Natural killer cell (primary cell): ENCODE measurements at regions not wholly inside any gene's neighbourhood (a gene's known extent, or its start where the extent isn't known, plus 50 kb on each side); places are given as distances from the start of the nearest gene placed in this dataset.
"Not testable (repeated sequence)": the region's sequence is repeated elsewhere in the genome, so short reads cannot be mapped to it uniquely, and the experiment has no call there.

ENCODE experiments used
- ATAC-seq, 3 donors: fragments of 150-1000 bp in 2 of 3; fragments of 200-7000 bp in 1 of 3; cut with Tn5 transposase; 1 replicate in 1 of 3; 2 replicates in 2 of 3; pipeline ENCODE4 v1.10.0; 2021; ENCODE audit warnings: mild to moderate bottlenecking in 2 of 3, moderate library complexity in 2 of 3
- DNase-seq, 2 donors: peaks; one replicate each; pipeline versions ENCODE4 v3.0.0 to v3.0.0-alpha.2; 2013 to 2021; ENCODE audit warnings: mixed read lengths in 1 of 2
- H3K27ac ChIP-seq: one replicate; pipeline ENCODE4 v1.5.1; 2013; ENCODE audit warnings: mild to moderate bottlenecking, low read length
- H3K27me3 ChIP-seq: one replicate; pipeline ENCODE4 v1.6.1; 2013; ENCODE audit warnings: low read length; ENCODE audit not compliant: control insufficient read depth, insufficient read depth
- H3K36me3 ChIP-seq: one replicate; pipeline ENCODE4 v1.6.1; 2013; ENCODE audit warnings: low read length; ENCODE audit not compliant: control insufficient read depth, insufficient read depth
- H3K4me1 ChIP-seq: one replicate; pipeline ENCODE4 v1.6.1; 2013; ENCODE audit warnings: low read length; ENCODE audit not compliant: control insufficient read depth, insufficient read depth
- H3K4me3 ChIP-seq: one replicate; pipeline ENCODE4 v1.5.1; 2013; ENCODE audit warnings: low read length
- H3K9me3 ChIP-seq: one replicate; pipeline ENCODE4 v1.6.1; 2013; ENCODE audit warnings: low read length; ENCODE audit not compliant: control insufficient read depth, insufficient read depth
- H3K27ac Mint-ChIP-seq, 2 donors: one replicate each; pipeline ENCODE4 v1.8.0; 2022; ENCODE audit warnings: mild to moderate bottlenecking in 2 of 2, mixed read lengths in 2 of 2, moderate library complexity in 1 of 2
- H3K27me3 Mint-ChIP-seq, 2 donors: one replicate each; pipeline ENCODE4 v1.8.0; 2022; ENCODE audit warnings: low read depth in 2 of 2, mixed read lengths in 2 of 2
- H3K36me3 Mint-ChIP-seq: one replicate; pipeline ENCODE4 v1.8.0; 2022; ENCODE audit warnings: mixed read lengths
- H3K4me1 Mint-ChIP-seq, 2 donors: one replicate each; pipeline ENCODE4 v1.8.0; 2022; ENCODE audit warnings: mixed read lengths in 2 of 2
- H3K4me3 Mint-ChIP-seq: one replicate; pipeline ENCODE4 v1.8.0; 2022; ENCODE audit warnings: mild to moderate bottlenecking, moderate library complexity, mixed read lengths
- H3K9me3 Mint-ChIP-seq, 2 donors: one replicate each; pipeline ENCODE4 v1.8.0; 2022; ENCODE audit warnings: mixed read lengths in 2 of 2
- CTCF ChIP-seq: fragments of 200-600 bp; IDR thresholded peaks from one replicate; pipeline ENCODE4 v1.8.0; 2022; ENCODE audit warnings: antibody characterized with exemption
- WGBS: methylation state at CpG from one replicate; pipeline ENCODE4 v1.1.7; 2013; ENCODE audit warnings: missing lambda C conversion rate; ENCODE audit not compliant: insufficient coverage; 5-methylcytosine and 5-hydroxymethylcytosine counted together
- intact Hi-C: fragments of 100-400 bp; cut with micrococcal nuclease; formaldehyde crosslinking; loops from one replicate; pipeline ENCODE4 v1.14.2; 2022

- H3K9me3 Mint-ChIP-seq, H3K4me3 ChIP-seq, H3K36me3 ChIP-seq, DNase-seq, H3K36me3 Mint-ChIP-seq, ATAC-seq, H3K9me3 ChIP-seq, H3K4me3 Mint-ChIP-seq, intact Hi-C loops, H3K4me1 Mint-ChIP-seq, H3K4me1 ChIP-seq, H3K27ac Mint-ChIP-seq, H3K27me3 ChIP-seq, H3K27ac ChIP-seq: not testable (repeated sequence)
- 100% methylated on average over 1 of the region's 5 CpGs for WGBS
- H3K27me3 Mint-ChIP-seq: peaks cover 6 to 27% of the 10 kb centered on the region in 2 donors
Observed at GRCh38 chr22:25311924-25312323, 92.5 kb downstream of the CRYBB2 start.

- WGBS: 88% methylated on average over 15 of the region's 15 CpGs
- Mint-ChIP-seq H3K27me3 (peaks cover 4 to 7% of the 10 kb centered on the region in 2 donors), H3K36me3 (no peaks in the 10 kb centered on the region), H3K9me3 (no peaks in the 10 kb centered on the region), H3K27ac (no peak overlapping the region), H3K4me3 (no peak overlapping the region), H3K4me1 (no peaks in the 10 kb centered on the region)
- no peak for DNase-seq
- H3K27ac ChIP-seq: no peak overlapping the region
- H3K4me3 ChIP-seq: no peak overlapping the region
- H3K27me3 ChIP-seq: no peaks in the 10 kb centered on the region
- no peak for ATAC-seq
- intact Hi-C loops: no loop called here
- no peak for TF ChIP-seq CTCF
- H3K4me1 ChIP-seq: no peaks in the 10 kb centered on the region
- H3K36me3 ChIP-seq: no peaks in the 10 kb centered on the region
- H3K9me3 ChIP-seq: no peaks in the 10 kb centered on the region
Observed at GRCh38 chr22:25318081-25318823, 98.8 kb downstream of the CRYBB2 start.

GRCh38 chr22:25327018-25327755 is 107.7 kb downstream of the CRYBB2 start:
- H3K4me3 ChIP-seq: no peak overlapping the region
- no peaks in the 10 kb centered on the region for H3K27me3 ChIP-seq
- Mint-ChIP-seq H3K36me3 (no peaks in the 10 kb centered on the region), H3K27ac (no peak overlapping the region), H3K4me3 (no peak overlapping the region), H3K27me3 (no peaks in the 10 kb centered on the region), H3K9me3 (no peaks in the 10 kb centered on the region), H3K4me1 (no peaks in the 10 kb centered on the region)
- no peaks in the 10 kb centered on the region for H3K9me3 ChIP-seq
- TF ChIP-seq CTCF: no peak
- DNase-seq: no peak
- H3K36me3 ChIP-seq: no peaks in the 10 kb centered on the region
- 87% methylated on average over 15 of the region's 17 CpGs for WGBS
- intact Hi-C loops: no loop called here
- no peaks in the 10 kb centered on the region for H3K4me1 ChIP-seq
- ATAC-seq: peak in 1 of 3 donors; percentile 42
- no peak overlapping the region for H3K27ac ChIP-seq

- Mint-ChIP-seq H3K36me3 (no peaks in the 10 kb centered on the region), H3K27me3 (no peaks in the 10 kb centered on the region), H3K27ac (no peak overlapping the region), H3K4me3 (no peak overlapping the region), H3K4me1 (peaks cover 0 to 6% of the 10 kb centered on the region in 2 donors), H3K9me3 (no peaks in the 10 kb centered on the region)
- TF ChIP-seq CTCF: no peak
- WGBS: 98% methylated on average over 3 of the region's 4 CpGs
- Histone ChIP-seq H3K27me3 (no peaks in the 10 kb centered on the region), H3K4me3 (no peak overlapping the region), H3K9me3 (no peaks in the 10 kb centered on the region), H3K27ac (no peak overlapping the region), H3K36me3 (no peaks in the 10 kb centered on the region), H3K4me1 (no peaks in the 10 kb centered on the region)
- ATAC-seq (no peak), DNase-seq (no peak)
- intact Hi-C loops: loop anchor here (10.0 kb wide), 1 partner anchor 246 kb away; no protein-coding TSS in a partner anchor
Observed at GRCh38 chr22:25331050-25331449, 111.6 kb downstream of the CRYBB2 start.

- not testable (repeated sequence) for H3K27ac Mint-ChIP-seq, H3K4me3 Mint-ChIP-seq, H3K9me3 ChIP-seq, H3K27me3 ChIP-seq, H3K27ac ChIP-seq, H3K27me3 Mint-ChIP-seq, H3K9me3 Mint-ChIP-seq, ATAC-seq, H3K4me1 Mint-ChIP-seq, DNase-seq, H3K4me3 ChIP-seq, H3K36me3 Mint-ChIP-seq, H3K4me1 ChIP-seq, H3K36me3 ChIP-seq
- intact Hi-C loops: loop anchor here (10.0 kb wide), 1 partner anchor 247 kb away; no protein-coding TSS in a partner anchor
- 85% methylated on average over 5 of the region's 5 CpGs for WGBS
Observed at GRCh38 chr22:25331911-25332310, 112.5 kb downstream of the CRYBB2 start.
